ENCODE measurements at regions not wholly inside any gene's neighbourhood (a gene's known extent, or its start where the extent isn't known, plus 50 kb on each side); places are given as distances from the start of the nearest gene placed in this dataset.

- TF ChIP-seq, protein P1, sequence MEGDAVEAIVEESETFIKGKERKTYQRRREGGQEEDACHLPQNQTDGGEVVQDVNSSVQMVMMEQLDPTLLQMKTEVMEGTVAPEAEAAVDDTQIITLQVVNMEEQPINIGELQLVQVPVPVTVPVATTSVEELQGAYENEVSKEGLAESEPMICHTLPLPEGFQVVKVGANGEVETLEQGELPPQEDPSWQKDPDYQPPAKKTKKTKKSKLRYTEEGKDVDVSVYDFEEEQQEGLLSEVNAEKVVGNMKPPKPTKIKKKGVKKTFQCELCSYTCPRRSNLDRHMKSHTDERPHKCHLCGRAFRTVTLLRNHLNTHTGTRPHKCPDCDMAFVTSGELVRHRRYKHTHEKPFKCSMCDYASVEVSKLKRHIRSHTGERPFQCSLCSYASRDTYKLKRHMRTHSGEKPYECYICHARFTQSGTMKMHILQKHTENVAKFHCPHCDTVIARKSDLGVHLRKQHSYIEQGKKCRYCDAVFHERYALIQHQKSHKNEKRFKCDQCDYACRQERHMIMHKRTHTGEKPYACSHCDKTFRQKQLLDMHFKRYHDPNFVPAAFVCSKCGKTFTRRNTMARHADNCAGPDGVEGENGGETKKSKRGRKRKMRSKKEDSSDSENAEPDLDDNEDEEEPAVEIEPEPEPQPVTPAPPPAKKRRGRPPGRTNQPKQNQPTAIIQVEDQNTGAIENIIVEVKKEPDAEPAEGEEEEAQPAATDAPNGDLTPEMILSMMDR (conservative IDR thresholded peaks at IDR 0.05) = no peak
- TF ChIP-seq ZFX (IDR thresholded peaks at IDR 0.05) = no peak
These were observed 259.4 kb upstream of the JADE1 start for GRCh38 chr4:128550060-128550459.
